ENCODE measurements at regions not wholly inside any gene's neighbourhood (a gene's known extent, or its start where the extent isn't known, plus 50 kb on each side); places are given as distances from the start of the nearest gene placed in this dataset.

DNA sequence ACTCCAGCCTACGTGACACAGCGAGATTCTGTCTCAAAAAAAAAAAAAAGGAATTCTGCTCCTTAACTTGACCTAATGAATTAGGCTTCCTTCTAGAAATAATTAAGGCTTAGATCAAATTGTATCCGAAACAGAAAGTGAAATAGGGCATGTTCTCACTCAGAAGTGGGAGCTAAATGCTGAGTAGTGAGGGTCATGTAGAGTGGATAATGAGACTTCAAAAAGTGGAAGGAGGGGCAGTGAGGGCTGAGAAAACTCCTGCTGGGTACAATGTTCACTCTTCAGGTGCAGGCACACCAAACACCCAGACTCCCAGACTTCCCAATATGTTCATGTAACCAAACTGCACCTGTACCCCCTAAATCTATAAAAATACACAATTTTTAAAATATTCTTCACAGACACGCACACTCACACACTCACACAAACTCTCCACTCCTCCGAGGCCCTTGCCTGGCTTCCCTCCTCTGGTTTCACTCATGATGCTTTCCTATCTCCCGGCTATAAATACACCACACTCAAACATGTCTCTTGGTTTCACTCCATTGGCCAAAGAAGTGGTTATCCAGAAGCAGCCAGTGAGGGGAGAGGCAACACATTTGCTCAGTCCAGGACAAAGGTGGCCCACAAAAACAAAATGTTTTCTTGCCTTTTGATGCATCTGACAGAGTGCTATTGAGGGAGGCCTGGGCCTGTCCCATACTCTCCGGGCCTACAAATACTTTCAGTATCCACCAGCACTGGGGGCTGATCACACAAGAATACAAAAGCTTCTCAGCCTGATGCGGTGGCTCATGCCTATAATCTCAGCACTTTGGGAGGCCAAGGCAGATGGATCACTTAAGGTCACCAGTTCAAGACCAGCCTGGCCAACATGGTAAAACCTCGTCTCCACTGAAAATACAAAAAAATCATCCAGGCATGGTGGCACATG, 249.2 kb downstream of the TOMM20 start:
- no peak for DNase-seq

DNA sequence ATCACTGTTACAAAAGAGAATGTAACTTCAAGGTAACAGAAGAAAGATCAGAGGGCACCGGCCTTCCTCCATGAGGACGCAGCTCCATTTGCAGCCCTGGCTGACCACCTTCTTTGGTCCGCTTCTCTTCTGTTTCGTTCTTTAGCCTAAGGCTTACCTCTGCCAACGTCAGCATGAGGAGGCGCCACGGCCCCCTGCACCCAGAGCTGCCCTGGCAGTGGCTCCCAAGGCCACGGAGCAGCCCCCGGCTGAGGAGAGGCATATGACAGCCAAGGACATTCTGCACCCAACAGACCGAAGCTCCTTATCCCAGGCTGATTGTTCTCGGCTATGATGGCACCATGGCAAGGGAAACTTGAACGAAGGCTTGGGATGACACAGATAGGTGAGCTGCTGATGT, 250.3 kb downstream of the TOMM20 start:
- no peak for DNase-seq

DNA sequence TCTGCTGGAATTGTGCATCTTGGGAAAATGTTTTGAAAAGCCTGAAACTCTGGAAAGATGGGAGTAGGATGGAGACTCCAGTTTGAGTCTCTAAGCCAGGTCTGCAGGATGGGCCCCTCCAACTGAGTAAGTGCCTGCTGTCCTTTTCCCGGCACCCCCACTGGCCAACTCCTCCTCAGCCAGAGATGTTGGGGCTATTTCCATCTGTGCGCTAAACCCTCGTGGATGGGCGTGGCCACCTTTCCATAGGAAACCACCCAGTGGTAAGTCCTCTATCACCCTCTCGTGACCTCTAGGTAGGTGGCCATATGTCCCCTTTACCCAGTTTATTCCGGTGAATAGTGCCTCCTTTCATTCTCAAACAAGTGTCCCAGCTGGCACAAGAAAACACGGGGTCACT, 250.9 kb downstream of the TOMM20 start:
- DNase-seq, result no peak

DNA sequence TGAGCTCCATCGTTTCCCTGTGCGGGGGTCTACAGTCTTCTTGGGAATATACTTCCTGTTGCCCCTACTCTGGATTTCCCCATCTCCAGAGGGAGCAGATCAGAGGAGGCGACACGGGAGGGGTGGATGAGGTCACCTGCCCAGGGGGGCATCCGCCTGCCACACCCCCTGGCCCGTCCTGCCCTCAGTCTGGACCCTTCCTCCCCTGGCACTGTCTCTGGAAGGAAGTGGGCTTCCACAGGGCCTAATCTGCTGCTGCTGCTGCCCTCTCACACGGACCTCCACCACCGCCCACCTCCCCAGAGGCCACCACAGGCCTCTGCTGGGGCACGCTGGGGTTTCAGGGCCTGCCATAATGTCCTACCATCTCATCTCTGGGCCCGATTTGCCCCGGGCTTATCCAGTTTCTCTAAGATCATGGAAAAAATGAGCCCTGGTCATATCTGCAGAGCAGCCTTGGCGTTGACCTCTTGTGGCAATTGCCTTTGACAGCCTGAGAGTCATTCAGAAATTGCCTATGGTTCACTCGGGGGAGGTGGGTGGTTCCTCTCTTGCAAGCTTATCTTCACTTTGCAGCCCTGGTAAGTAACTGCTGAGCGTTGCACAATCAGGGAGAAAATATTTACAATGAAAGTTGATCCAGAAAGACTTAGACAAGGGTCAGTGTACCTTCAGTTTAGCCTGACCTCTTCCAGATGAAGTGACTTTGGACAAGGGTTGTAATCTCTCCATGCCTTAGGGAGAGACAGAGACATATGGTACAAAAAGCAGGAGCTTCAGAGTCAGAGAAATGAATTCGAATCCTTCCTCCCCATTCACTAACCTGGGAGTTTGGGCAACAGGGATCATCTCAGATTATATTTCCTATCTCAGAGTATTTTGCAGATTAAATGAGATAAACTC, 252.4 kb downstream of the TOMM20 start:
- no peak for DNase-seq

DNA sequence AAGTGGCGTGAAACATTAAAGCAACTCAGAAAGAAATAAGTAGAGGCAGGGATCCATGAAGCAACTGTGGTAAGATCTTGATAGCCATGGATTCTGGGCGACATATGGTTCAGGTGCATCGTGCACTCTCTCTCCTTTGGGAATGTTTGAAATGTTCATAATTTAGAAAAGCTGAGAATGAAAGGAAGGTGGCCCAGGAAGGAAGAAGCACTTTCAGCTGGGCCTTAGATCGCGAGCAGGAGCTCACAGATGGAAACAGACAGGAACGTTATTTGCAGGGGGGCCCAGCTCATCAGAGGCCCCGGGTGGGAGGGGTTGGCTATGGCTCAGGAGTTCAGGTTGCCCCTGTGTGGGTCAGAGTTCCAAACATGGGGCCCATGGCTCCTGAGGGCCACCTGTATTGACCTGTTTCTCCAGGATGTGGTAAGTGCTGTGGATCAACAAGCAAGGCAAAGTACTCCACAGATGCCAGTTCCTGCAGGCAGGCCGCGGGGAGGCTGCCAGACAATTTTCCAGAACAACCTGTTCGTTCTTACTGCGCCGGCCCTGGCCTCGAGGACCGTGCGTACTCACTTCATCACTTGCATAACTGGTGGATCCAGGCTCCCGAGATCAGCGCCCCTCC, 253.2 kb downstream of the TOMM20 start:
- DNase-seq, result no peak

DNA sequence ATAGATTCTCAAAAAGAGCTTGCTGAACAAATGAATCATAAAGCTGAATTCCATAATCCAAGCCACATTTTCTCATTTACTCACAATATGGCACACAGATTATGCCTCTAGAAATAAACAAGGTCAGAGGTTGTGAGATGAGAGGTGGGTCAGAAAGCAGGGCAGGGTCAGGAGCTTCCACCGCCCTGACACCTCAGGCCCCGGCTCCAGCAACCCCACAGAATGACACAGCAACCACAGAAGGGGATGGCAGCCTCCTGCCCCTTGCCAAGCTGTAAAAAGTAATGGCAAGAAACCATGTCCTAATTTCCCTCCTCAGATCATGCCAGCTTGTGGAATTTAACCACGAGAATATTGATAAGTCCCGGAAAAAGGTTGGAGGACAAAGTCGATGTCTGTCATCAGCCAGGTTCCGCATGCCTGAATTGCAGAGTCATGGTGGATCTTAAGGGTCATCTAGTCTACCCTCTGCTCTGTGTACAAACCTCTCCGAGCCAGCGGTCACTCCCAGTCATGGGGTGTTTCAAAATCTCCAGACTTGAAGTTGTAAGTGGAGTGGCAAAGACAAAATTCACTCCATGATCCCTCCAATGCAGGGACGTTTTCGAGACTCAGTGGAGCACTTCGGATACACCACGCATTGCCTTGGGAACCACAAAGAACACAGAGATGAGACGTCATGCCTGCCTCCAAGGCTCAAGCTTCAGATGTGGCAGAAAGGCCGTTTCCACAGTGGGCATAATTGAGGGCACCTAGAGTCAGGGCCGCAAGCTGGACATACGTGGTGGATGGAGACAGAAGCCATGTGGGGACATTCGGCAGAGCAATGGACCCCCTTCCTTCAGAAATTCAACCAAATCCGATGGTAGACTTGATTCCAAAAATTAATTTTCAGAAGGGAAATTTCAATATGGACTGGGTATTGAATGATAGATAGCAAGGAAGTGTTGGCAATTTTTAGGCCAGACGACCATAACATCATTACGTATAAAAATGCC, 254.0 kb downstream of the TOMM20 start:
- no peak for DNase-seq

DNA sequence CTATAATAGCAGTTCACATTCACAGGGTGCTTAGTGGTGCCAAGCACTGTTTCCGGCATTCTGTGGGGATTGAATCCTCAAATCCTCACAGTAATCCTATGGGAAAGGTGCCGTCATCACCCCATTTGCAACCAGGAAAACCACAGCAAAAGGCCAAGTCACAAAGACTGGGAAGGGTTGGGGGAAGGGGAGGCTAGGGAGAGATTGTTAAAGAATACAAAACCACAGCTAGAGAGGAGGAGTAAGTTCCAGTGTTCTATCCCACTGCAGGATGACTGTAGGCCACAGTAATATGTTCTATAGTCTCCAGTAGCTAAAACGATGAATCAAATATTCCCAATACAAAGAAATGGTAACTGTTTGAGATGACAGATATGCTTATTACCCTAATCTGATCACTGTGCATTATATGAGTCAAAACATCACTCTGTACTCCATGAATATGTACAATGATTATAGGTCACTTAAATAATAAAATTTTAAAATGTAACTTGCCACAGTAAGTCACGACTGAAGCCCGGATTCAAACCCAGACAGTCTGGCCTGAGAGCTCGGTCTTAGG, 256.8 kb downstream of the TOMM20 start:
- DNase-seq, result no peak

DNA sequence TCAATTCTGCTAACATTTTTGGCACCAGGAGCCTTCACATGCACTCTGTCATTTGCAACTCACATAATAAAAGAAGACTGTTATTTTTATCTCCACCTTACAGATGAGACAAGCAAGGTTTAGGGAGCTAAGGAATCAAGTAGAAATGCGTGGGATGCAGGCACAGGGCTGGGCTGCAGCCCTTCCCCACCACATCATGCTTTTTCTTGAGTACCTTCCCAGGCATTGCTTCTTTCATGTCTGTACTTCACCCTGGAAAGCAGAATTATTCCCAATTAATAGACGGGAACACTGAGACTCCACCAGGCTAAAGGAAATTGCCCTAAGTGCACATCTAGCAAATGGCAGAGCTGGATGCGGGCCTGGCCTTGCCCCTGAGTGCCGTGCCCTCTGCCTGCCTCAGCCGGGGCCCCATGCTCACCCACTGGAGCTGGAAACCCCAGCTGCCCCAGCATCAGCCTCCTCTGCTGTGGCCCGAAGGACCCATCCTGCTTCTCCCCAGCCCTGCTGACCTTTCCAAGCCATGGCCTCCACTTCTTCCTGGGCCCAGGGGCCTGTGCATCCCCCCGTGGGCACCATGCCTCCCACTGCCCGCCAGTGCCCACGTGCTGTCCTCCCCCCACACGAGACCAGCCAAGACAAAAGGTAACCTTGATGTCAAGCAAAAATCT, 257.5 kb downstream of the TOMM20 start:
- DNase-seq, result no peak

DNA sequence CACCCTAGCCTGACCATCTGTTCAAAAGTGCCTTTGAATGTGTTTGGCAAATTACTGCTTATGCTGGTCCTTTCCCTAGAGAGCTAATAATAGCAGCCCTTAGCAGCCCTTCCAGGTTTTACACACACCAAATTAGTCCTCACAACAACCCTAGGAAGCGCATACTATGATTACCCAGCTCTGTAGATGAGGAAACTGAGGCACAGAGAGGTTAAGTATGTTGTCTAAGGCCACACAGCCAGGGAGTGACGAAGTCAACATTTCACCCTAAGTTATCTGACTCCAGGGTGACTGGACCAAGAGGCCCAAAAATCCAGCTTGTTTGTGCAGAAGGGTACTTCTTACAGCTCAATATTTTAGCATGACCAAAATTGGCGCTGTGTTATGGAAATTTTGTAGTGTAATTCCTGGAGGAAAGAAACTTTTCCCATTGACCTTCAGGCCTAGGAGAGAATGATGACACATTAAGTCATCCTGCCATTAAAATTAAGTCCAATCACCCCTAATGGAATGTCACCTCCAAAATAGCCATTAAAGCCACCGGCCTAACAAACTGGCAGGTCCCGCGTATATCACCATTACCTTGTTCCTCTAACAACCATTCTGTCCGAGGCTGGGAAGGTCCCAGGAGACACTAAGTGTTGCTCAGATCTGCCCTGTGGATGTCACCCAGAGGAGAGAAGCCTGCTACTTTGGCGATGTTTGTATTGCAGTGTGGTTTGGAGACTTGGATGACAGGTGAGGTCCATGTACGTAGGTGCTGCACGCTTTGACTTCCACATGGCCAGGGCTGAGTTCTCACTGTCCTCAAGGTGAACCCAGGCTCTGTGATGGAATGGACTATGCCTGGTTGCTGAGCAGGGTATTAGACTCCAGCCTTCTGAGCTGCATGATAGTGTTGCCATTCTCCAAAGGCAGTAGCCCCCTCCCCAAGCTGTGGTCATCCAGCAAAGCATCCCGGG, 258.3 kb downstream of the TOMM20 start:
- DNase-seq, result no peak

DNA sequence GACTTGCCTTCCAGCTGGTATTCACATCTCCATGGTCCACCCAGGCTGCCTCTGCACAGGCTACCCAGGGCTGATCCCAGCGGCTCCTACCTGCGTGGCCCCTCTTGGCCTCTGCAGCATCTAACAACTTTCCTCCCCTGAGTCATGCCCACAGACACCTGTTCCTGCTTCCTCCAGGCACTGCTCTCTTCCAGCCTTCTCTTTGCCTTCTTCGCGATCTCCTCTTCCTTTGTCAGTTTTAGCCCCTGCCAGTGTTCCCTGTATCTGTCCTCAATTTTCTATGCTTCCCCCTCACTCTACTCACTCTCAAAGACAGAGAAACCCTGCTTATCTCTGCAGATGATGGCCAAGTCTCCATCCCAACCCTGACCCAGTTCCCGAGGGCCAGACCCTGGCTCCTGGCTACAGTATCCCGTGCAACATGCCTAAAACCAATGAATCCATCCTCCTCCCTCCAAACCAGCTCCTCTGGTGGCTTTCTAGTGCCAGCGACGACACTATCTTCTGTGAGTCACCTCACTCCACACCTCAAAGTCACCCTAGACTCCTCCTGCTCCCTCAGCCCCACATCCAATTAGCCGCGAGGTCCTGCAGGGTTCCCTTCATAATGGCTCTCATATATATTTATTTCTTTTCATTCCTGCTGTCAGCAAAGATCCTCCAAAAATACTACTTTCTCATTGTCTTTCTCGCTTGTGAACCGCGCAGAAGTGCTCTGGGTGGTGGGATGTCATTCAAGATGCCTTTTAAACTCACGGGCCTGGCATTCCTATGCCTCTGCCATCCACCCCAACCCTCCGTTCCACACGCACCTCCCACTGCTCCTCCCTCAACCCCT, 259.2 kb downstream of the TOMM20 start:
- DNase-seq, result no peak

DNA sequence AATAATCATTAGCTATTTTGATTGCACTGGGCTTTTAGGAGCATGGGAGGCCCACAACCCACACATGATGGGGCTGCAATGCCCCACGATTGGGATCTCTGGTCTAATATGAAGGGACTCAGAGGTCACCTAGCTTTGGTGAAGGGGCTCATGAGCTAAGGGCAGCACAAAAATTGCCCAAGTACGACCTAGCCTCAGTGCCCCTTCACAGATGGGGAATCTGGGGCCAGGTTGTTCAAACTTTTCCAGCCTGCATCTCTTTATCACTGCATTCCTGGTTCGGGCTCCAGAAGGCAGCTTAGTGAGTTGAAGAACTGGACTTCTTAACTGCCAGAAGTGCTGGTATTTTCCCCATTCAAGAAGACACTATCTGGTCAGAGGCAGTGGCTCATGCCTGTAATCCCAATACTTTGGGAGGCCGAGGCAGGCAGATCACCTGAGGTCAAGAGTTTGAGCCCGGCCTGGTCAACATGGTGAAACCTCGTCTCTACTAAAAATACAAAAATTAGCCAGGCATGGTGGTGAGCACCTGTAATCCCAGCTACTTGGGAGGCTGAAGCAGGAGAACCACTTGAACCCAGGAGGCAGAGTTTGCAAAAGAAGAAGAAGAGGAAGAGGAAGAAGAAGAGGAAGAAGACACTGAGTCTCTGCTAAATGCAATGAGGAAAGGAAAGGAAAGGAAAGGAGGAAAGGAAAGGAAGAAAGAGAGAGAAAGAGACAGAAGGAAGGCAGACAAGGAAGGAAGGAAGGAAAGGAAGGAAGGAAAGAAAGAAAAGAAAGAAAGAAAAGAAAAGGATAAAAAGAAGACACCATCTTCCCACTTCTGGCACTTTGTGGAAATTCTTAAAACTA, 258.5 kb upstream of the IRF2BP2 start:
- DNase-seq, result no peak

DNA sequence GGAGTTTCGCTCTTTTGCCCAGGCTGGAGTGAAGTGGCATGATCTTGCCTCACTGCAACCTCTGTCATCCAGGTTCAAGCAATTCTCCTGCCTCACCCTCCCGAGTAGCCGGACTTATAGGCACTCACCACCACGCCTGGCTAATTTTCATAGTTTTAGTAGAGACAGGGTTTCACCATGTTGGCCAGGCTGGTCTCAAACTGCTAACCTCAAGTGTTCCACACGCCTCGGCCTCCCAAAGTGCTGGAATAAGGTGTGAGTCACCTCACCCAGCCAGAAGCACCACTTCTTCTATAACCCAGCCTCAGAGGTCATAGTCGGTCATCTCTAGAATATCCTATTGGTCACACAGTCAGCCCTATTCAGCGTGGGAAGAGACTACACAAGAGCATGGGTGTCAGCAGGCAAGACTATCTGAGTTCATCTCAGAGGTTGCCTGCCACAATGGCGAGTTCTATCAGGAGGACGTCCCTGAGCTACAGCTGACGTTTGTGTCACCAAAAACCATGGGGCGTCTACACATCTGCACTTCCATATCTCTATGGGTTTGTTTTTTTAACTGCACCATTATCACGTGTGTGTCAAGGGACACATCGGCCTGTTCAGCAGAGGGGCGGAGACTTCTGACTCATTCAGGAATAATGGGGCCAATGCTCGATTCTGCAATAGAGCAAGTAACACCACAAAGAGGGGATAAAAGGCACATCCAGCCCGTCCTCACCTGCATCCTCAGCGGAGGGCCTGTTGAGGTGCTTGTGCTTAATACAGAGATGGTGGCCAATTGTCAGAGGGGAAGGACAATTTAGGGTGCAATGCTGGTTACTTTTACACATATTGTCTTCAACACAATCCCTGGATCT, 256.3 kb upstream of the IRF2BP2 start:
- no peak for DNase-seq

DNA sequence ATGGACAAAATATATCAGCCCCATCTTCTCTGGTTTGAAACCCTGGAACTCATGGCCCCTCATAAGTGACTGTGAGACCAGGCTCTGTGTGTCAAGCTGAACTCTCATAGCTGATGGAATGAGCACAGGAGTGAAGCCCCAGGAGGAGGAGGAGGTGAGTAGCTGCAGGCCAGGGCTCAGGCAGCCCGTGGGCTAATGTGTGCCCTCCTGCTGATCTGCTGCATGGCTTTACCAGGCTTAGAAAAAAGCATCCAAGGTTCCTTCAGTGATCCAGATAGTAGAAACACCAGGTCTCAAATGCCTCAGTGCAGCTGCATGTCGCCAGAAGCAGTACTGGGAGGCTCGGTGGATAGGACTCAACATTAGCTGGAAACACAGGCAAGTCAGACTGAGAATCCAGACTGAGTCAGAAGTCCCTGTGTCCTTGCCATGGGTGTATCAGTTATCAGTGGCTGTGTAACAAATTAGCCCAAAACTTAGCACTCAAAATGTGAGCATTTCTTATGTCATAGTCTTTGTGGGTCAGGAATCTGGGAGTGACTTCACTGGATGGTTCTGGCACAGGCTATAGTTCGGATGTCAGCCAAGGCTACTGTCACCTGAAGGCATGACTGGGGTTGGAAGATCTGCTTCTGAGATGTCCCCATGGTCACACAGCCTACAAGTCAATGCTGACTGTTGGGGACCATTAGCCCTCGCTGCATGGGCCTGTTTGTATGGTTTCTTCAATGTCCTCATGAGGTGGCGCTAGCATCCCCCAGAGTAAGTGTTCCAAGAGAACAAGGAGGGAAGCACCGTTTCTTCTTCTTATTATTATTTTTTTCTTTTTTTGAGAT, 255.4 kb upstream of the IRF2BP2 start:
- no peak for DNase-seq

DNA sequence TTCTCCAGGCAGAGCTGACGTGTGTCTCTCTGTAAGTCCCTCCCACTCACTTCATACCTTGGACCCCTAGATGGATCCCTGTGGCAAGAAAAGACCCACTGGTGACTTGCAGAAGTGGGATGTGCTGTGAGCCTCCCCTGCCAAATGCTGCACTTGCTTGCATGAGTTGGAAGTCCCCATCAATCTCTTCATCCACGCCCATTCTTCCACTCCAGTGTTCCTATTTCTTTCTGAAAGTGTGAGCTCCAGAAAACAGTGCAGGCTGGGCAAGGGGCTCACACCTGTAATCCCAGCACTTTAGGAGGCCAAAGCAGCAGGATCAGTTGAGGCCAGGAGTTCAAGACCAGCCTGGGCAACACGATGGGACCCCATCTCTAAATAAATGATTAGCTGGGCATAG, 254.1 kb upstream of the IRF2BP2 start:
- no peak for DNase-seq

DNA sequence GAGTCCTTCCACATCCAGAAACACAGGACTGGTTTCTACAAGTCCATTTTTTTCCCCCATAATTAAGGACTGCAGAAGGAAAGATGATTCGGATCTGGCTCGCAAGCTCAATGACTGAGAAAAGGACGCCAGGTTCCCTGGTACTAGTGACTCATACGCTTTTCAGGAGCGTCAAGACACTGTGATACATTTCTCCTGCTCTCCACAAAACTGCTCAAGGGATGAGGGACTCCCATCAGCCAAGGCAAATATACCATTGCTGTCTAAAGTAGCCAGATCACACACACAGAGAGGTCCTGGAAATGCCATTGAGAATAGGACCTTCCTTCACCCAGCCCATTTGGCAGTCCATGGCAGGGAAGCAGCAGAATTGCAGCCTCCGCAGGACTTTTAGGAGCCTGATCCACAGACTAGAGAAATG, 253.6 kb upstream of the IRF2BP2 start:
- DNase-seq, result no peak

All from skin of body (tissue), 1 donor.